Rectal smooth muscle tissue (tissue), 1 donor: ENCODE measurements at regions not wholly inside any gene's neighbourhood (a gene's known extent, or its start where the extent isn't known, plus 50 kb on each side); places are given as distances from the start of the nearest gene placed in this dataset.
"Not testable (repeated sequence)": the region's sequence is repeated elsewhere in the genome, so short reads cannot be mapped to it uniquely, and the experiment has no call there.

Source experiments
- H3K27ac ChIP-seq: one replicate; pipeline ENCODE4 v1.7.0; 2013; ENCODE audit warnings: low read depth, low read length, inconsistent platforms
- H3K27me3 ChIP-seq: one replicate; pipeline ENCODE4 v1.7.0; 2013; ENCODE audit warnings: low read length; ENCODE audit not compliant: control insufficient read depth, insufficient read depth
- H3K36me3 ChIP-seq: one replicate; pipeline ENCODE4 v1.7.0; 2013; ENCODE audit warnings: low read length; ENCODE audit not compliant: control insufficient read depth, insufficient read depth
- H3K4me1 ChIP-seq: one replicate; pipeline ENCODE4 v1.7.0; 2013; ENCODE audit warnings: low read length; ENCODE audit not compliant: control insufficient read depth, insufficient read depth
- H3K4me3 ChIP-seq: one replicate; pipeline ENCODE4 v1.7.0; 2013; ENCODE audit warnings: low read length
- H3K9ac ChIP-seq: one replicate; pipeline ENCODE4 v1.7.0; 2013; ENCODE audit warnings: low read length

DNA sequence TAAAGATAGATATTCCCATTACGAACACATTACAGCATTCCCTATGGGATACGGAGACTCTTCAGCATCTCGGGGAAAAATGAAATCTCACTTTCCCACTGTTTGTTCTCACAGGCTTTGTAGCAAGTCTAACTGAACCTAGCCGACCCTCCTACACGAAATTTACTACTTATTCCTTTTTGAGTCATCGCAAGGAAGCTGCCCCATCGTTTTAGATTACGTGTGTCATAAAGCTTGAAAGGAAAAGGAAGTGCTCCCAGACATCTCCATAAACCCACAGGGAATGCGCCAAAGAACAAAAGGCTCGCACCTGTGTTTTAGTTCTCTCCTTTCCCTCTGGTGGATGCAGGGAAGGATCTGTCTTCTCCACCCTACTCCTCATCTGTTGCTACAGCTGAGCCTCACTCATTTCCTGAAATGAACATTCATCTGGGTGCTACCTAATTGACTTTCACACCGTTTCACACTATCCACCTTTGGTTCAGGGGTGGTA, 76.2 kb upstream of the STK39 start:
- Histone ChIP-seq H3K4me3 (no peak overlapping the region), H3K9ac (no peak overlapping the region), H3K36me3 (no peaks in the 10 kb centered on the region), H3K27me3 (no peaks in the 10 kb centered on the region), H3K4me1 (no peaks in the 10 kb centered on the region), H3K27ac (no peak overlapping the region)

DNA sequence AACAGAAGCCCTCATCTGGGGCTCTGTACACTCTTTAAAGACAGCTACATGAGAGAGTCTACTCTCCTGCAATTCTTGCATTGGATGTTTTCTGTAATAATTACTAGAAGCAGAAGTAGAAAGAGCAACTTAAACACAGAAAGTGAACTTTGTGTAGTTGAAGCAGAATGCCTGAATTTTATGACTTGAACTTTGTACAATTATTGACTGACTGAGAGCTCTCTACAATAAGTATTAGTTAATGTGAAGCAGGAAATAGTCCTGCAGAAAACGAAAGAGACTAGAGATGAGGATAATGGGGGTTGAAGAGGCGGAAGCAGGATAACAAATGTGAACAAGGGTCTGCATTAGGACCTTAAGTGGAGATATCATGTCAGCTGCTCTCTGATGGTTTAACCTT, 79.2 kb upstream of the STK39 start:
- Histone ChIP-seq H3K27ac (no peak overlapping the region), H3K36me3 (no peaks in the 10 kb centered on the region), H3K4me1 (no peaks in the 10 kb centered on the region), H3K4me3 (no peak overlapping the region), H3K9ac (no peak overlapping the region), H3K27me3 (no peaks in the 10 kb centered on the region)

DNA sequence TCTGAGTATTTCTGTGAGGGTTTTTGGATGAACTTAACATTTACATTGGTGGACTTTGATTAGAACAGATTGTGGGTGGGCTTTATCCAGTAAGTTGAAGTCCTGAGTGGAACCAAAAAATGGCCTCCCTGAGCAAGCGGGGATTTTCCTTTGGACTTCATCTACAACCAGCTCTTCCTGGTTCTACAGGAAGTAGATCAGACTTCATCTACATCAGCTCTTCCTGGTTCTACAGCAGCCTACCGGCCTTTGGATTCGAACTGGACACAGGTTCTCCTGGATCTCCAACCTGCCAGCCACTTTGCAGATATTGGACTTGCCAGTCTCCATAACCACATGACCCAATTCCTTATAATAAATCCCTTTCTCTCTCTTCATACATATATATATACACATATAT, 79.9 kb upstream of the STK39 start:
- Histone ChIP-seq H3K27ac (no peak overlapping the region), H3K9ac (no peak overlapping the region), H3K4me3 (no peak overlapping the region), H3K27me3 (no peaks in the 10 kb centered on the region), H3K36me3 (no peaks in the 10 kb centered on the region), H3K4me1 (no peaks in the 10 kb centered on the region)

DNA sequence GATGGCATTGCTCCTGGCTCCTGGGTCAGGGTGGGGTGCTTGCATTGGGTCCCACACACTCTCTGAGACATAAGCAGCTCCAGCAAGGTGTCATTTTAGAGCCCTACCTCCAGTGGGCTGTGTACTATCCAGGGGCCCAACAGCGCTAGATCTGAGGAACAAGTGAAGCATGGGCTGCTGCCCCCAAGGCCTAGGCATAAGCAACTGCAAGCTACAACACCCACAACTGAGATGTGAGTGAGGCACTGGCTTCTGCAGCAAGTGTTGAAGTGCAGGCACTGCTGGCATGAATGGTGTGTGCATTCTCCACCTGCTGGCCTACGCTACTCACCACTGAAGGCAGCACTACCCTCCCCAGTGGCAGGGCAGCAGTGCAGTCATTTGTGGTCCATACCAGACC, 81.0 kb upstream of the STK39 start:
- H3K4me1 ChIP-seq, result no peaks in the 10 kb centered on the region
- H3K36me3 ChIP-seq, result no peaks in the 10 kb centered on the region
- no peak overlapping the region for H3K4me3 ChIP-seq
- no peak overlapping the region for H3K27ac ChIP-seq
- no peak overlapping the region for H3K9ac ChIP-seq
- no peaks in the 10 kb centered on the region for H3K27me3 ChIP-seq

DNA sequence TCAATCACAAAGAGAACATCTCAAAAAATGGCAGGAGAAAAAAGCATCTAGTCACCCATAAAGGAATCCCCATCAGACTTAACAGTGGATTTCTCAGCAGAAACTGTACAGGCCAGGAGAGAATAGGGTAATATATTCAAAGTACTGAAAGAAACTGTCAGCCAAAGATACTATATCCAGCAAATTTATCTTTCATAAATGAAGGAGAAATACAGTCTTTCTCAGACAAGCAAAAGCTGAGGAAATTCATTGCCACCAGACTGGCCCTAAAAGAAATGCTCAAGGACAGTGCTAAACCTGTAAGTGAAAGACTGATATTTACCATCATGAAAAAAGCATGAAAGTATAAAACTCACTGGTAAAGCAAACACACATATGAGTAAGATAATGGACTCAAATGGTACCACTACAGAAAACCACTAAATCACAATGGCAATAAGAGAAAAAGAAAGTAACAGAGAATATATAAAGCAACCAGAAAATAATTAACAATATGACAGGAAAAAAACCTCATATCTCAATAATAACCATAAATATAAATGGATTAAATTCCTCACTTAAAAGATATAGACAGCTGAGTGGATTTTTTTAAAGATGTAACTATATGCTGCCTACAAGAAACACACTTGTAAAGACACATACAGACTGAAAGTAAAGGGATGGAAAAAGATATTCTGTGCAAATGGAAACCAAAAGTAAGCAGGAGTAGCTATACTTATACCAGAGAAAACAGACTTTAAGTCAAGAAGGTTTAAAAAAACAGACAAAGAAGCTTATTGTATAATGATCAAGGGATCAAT, 83.4 kb upstream of the STK39 start:
- no peaks in the 10 kb centered on the region for H3K36me3 ChIP-seq
- H3K27ac ChIP-seq, result no peak overlapping the region
- H3K27me3 ChIP-seq, result no peaks in the 10 kb centered on the region
- no peak overlapping the region for H3K9ac ChIP-seq
- no peaks in the 10 kb centered on the region for H3K4me1 ChIP-seq
- H3K4me3 ChIP-seq, result no peak overlapping the region

DNA sequence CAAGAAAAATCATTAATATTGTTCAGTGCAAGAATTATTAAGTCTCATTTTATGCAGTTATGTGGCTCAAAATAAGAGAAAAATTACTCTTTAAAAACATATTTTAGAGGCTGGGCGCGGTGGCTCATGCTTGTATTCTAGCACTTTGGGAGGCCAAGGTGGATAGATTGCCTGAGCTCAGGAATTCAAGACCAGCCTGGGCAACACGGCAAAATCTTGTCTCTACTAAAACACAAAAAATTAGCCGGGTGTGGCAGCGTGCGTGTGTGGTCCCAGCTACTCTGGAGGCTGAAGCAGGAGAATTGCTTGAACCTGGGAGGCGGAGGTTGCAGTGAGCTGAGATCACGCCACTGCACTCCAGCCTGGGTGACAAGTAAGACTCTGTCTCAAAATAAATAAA, 87.9 kb upstream of the STK39 start:
- H3K4me1 ChIP-seq, H3K27ac ChIP-seq, H3K9ac ChIP-seq, H3K36me3 ChIP-seq, H3K4me3 ChIP-seq, H3K27me3 ChIP-seq: not testable (repeated sequence)

DNA sequence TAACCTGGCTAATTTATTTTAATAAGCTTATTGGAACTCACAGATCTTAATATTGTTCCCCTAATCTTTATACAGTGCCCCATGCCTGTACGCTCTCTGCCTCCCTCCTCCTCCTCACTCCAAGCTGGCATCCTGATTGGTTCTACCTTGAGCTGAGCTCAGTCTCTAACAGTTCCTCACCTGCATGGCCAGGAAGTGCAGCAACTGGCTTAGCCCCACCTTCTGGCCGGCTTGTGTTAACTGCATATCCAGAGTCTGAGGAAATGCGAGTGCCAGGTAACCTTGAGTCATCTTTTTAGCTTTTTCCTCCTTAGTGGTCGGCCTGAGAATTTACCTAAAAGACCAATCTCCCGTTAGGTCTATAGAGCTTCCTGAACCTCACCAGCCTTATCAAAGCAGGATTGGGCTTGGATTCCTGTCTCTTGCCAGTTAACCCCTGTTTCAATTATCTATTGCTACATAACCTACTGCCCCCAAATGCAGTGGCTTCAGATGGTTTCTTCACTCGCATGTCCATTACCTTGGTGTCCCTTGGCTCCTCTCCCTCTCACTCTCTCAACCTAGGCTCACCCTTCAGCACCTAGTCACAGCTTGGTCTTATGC, 89.5 kb upstream of the STK39 start:
- H3K27me3 ChIP-seq, result no peaks in the 10 kb centered on the region

DNA sequence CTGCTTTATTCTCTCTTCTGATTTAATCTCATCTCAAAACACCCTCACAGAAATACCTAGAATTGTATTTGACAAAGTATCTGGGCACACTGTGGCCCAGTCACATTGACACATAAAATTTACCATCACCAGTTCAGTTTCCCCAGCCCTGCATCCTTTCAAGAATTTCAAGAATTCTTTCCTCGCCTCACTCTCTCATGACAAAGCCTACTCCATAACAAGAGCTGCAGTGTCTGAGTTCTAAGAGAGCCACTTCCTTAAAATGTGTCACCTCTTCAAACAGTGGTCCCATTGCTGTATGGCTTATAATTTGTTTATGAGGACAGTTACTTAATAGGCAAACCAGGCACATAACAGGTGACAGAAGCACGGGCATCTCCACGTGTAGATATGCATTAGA, 90.9 kb upstream of the STK39 start:
- H3K9ac ChIP-seq, result no peak overlapping the region
- H3K27me3 ChIP-seq, result no peaks in the 10 kb centered on the region
- H3K27ac ChIP-seq, result no peak overlapping the region
- no peaks in the 10 kb centered on the region for H3K4me1 ChIP-seq
- no peak overlapping the region for H3K4me3 ChIP-seq
- H3K36me3 ChIP-seq, result no peaks in the 10 kb centered on the region

More for the DNA sequence above, 89.5 kb upstream of the STK39 start:
- H3K4me3 ChIP-seq, result no peak overlapping the region
- H3K27ac ChIP-seq, result no peak overlapping the region
- H3K9ac ChIP-seq, result no peak overlapping the region
- H3K4me1 ChIP-seq, result no peaks in the 10 kb centered on the region
- no peaks in the 10 kb centered on the region for H3K36me3 ChIP-seq

DNA sequence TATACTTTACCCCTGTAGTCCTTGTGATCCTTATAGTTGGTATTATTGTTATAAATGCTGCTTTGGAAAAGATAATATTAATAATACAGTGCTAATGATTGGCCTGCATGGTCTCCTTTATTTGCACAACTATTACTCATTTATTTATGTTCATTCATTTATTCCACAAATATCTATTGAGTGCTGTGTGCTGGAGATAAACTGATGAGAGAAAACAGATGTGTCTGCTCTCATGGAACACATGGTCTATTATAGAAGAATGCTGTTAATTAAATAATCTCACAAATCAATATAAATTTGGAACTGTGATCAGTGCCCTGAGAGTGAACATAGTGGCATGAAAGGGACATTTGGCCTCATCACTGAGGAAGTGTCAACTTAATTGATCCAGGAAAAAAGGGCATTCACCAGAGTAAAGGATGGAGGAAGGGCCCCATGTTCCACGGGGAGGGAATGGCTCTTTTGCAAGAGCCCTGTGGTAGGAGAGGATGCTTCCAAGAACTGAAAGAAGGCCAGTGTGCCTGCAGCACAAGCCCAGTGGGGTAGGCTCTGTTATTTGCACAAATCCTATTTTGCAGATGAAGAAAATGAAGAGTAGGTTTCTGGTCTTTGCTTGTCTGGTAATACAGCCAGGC, 91.5 kb upstream of the STK39 start:
- Histone ChIP-seq H3K27me3 (no peaks in the 10 kb centered on the region), H3K9ac (no peak overlapping the region), H3K4me3 (no peak overlapping the region)

DNA sequence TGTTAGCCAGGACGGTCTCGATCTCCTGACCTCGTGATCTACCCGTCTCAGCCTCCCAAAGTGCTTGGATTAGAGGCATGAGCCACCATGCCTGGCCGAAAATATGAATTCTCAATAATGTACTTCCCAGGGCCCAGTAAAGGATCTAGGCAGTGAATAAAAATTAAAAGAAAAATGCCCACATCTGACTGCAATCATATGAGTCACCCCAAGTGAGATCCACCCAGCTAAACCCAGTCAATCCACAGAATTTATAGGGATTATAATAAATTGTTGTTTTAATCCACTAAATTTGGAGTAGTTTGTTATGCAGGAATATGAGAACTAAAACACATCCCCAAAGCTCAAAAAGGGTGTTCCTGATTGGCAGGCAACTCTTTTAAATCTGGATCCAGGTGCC, 93.5 kb upstream of the STK39 start:
- no peaks in the 10 kb centered on the region for H3K36me3 ChIP-seq
- H3K27me3 ChIP-seq, result no peaks in the 10 kb centered on the region
- H3K4me1 ChIP-seq, result no peaks in the 10 kb centered on the region
- no peak overlapping the region for H3K4me3 ChIP-seq
- H3K27ac ChIP-seq, result no peak overlapping the region
- H3K9ac ChIP-seq, result no peak overlapping the region

More for the DNA sequence above, 91.5 kb upstream of the STK39 start:
- no peak overlapping the region for H3K27ac ChIP-seq
- H3K4me1 ChIP-seq, result no peaks in the 10 kb centered on the region
- H3K36me3 ChIP-seq, result no peaks in the 10 kb centered on the region

DNA sequence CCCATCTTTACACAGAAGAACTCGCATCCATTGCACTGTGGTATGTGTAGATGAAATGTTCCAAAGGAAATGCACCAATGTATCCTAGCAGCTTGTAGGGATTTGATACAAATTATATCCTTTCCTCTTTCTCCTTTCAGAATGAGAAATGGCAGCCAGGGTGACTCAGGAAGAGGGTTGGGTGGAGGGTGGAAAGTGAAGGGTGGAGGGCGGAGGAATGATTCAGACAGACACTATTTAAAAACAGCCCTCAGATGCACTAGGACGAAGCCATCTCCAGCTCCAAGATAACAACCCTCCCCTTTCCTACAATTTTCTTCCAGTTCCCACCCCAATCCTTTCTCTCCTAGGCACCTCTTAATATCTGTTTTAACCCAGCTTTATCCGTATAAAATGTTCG, 96.2 kb upstream of the STK39 start:
- H3K27me3 ChIP-seq, result no peaks in the 10 kb centered on the region
- H3K4me3 ChIP-seq, result no peak overlapping the region
- no peaks in the 10 kb centered on the region for H3K36me3 ChIP-seq
- no peaks in the 10 kb centered on the region for H3K4me1 ChIP-seq
- H3K9ac ChIP-seq, result no peak overlapping the region
- H3K27ac ChIP-seq, result no peak overlapping the region

DNA sequence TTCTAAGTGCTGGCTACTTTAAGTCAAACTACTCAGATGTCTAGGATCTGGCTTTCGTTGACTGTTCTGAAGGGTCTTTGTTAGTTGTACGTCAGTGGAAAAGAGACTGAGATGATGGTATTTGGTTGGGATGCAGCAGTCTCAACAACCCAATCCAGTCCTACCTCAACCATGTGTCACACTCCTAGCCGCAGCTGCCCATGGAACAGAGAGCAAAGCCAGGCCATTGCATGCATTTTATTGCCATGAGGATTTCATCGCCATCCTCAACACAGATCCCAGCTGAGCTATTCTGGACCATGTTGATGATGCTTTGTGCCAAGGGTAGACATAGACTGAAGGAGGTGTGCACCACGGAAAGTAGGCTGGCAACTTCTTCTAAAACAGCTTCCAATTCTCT, 97.3 kb upstream of the STK39 start:
- Histone ChIP-seq H3K4me1 (no peaks in the 10 kb centered on the region), H3K9ac (no peak overlapping the region), H3K27me3 (no peaks in the 10 kb centered on the region), H3K36me3 (no peaks in the 10 kb centered on the region), H3K27ac (no peak overlapping the region), H3K4me3 (no peak overlapping the region)
